Mammary epithelial cell (primary cell): ENCODE measurements at regions not wholly inside any gene's neighbourhood (a gene's known extent, or its start where the extent isn't known, plus 50 kb on each side); places are given as distances from the start of the nearest gene placed in this dataset.

Experiments used
- EZH2 ChIP-seq: IDR thresholded peaks from 2 replicates; pipeline ENCODE4 v1.6.1; 2012; ENCODE audit warnings: low read length, inconsistent platforms, borderline replicate concordance
- TF ChIP-seq, protein P1 (sequence below), 2 donors: IDR thresholded peaks in 1 of 2; conservative IDR thresholded peaks in 1 of 2; 2 replicates each; pipeline ENCODE4 v1.5.1; 2011 to 2012; ENCODE audit warnings: inconsistent platforms in 2 of 2, low read length in 2 of 2, mild to moderate bottlenecking in 2 of 2, control low read depth in 1 of 2, low read depth in 1 of 2; ENCODE audit not compliant: insufficient read depth in 1 of 2; ENCODE audit errors: extremely low read depth in 1 of 2

DNA sequence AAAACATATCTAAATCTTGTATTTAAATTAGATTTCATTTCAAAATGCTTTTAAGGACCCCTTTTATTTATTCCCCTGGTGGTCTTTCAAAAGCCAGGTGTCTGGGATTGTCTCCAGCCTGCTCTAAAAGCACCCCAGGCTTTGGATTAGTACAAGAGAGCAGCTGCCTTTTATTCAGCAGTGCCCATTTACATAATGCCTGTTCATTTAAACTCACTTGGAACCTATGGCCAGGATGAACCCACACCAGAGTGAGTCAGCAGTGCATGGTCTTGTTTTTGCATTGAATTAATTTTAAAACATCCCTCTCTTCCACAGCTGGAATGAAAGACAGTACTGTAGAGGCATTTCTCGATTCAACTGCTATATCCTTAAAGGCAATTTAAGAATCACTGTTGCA lies 64.1 kb upstream of the TENM3 start:
- TF ChIP-seq, protein P1, sequence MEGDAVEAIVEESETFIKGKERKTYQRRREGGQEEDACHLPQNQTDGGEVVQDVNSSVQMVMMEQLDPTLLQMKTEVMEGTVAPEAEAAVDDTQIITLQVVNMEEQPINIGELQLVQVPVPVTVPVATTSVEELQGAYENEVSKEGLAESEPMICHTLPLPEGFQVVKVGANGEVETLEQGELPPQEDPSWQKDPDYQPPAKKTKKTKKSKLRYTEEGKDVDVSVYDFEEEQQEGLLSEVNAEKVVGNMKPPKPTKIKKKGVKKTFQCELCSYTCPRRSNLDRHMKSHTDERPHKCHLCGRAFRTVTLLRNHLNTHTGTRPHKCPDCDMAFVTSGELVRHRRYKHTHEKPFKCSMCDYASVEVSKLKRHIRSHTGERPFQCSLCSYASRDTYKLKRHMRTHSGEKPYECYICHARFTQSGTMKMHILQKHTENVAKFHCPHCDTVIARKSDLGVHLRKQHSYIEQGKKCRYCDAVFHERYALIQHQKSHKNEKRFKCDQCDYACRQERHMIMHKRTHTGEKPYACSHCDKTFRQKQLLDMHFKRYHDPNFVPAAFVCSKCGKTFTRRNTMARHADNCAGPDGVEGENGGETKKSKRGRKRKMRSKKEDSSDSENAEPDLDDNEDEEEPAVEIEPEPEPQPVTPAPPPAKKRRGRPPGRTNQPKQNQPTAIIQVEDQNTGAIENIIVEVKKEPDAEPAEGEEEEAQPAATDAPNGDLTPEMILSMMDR (conservative IDR thresholded peaks at IDR 0.05 in 1 of 2, IDR thresholded peaks at IDR 0.05 in 1 of 2; ENCODE audit: extremely low read depth in 1 of 2, insufficient read depth in 1 of 2, low read depth in 1 of 2, low read length in 2 of 2), result no peak
- no peak for TF ChIP-seq EZH2
